AG10803 (cell line): ENCODE measurements at regions not wholly inside any gene's neighbourhood (a gene's known extent, or its start where the extent isn't known, plus 50 kb on each side); places are given as distances from the start of the nearest gene placed in this dataset.

Source experiments
- DNase-seq: peaks from one replicate; pipeline ENCODE4 v3.0.0; 2010; ENCODE audit warnings: low read depth
- H3K4me3 ChIP-seq: 2 replicates; pipeline ENCODE4 v1.5.1; 2011; ENCODE audit warnings: mild to moderate bottlenecking, low read length, control low read depth
- TF ChIP-seq, protein P1 (sequence below): conservative IDR thresholded peaks from 2 replicates; pipeline ENCODE4 v1.5.1; 2011; ENCODE audit warnings: mild to moderate bottlenecking, low read length, control low read depth, inconsistent platforms

DNA sequence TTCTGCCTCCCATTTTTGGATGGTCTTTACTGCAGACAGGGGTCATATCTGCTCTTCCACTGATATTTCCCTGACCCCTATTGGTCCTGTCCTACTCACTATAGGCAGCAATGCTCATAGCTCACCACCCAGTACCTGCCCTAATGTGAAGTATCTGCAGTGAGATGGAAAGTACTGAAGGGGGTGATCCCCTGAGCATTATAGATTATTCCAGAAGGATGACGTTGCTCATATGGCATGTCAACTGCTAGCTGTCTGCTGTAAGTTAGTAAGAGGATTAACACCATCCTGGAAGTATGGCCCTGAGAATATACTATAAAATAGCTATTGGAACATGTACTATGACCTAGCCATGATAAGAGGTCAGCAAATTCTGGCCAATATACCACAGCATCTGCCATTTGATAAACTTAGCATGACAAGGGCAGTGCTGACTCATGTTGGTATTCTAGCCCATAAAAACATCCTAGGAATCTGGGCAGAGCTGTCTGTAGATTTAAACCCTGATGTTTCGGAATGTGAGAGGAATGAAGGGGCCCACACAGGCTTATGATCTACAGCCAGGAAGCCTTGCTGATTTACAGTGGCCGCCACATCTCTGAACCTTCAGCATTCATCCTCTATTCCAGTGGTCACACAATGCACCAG lies 451.4 kb downstream of the TNS1 start:
- DNase-seq: peak; percentile 91
- no peak overlapping the region for H3K4me3 ChIP-seq
- TF ChIP-seq, protein P1, sequence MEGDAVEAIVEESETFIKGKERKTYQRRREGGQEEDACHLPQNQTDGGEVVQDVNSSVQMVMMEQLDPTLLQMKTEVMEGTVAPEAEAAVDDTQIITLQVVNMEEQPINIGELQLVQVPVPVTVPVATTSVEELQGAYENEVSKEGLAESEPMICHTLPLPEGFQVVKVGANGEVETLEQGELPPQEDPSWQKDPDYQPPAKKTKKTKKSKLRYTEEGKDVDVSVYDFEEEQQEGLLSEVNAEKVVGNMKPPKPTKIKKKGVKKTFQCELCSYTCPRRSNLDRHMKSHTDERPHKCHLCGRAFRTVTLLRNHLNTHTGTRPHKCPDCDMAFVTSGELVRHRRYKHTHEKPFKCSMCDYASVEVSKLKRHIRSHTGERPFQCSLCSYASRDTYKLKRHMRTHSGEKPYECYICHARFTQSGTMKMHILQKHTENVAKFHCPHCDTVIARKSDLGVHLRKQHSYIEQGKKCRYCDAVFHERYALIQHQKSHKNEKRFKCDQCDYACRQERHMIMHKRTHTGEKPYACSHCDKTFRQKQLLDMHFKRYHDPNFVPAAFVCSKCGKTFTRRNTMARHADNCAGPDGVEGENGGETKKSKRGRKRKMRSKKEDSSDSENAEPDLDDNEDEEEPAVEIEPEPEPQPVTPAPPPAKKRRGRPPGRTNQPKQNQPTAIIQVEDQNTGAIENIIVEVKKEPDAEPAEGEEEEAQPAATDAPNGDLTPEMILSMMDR: 0 out of 2 replicates have a peak, but pooled peaks have one; percentile 5

DNA sequence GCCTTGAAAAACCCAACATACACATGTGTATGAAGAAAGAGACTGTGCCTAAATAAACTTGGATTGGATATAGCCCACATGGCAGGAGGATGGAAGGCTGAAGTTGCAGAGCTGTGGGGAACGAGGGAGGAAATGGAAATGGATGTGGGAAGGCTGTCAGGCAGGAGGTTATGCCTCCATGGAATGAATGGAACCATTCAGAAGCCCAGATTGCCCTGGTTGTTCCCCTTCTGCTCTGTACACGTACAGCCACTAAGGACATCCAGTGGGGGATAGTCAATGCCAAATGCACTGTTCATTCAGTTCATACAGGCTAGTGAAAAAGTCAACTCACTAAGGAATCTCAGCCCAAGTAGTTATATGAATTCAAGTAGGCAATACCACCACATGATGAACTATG lies 463.7 kb downstream of the TNS1 start:
- TF ChIP-seq, protein P1: no peak
- H3K4me3 ChIP-seq: no peak overlapping the region
- DNase-seq: no peak

DNA sequence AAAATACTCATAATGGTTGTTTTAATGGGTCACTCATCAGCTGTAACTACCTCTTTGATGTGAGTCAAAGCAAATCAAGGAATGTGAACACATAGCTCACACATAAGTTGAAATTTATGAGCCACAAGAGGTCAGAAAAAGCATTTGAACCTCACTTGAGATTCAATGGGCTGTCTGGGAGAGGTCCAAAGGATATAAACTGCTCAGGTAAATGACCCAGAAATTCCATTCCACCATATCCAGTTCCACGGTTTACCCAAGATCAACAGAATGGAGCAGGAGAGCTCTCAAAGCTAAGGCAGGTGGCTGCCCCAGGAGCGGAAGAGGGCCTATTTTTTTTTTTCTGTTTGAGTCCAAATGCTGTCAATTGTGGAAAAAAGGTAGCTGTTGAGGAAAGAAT lies 464.1 kb downstream of the TNS1 start:
- TF ChIP-seq, protein P1: no peak
- DNase-seq: no peak
- H3K4me3 ChIP-seq: no peak overlapping the region

DNA sequence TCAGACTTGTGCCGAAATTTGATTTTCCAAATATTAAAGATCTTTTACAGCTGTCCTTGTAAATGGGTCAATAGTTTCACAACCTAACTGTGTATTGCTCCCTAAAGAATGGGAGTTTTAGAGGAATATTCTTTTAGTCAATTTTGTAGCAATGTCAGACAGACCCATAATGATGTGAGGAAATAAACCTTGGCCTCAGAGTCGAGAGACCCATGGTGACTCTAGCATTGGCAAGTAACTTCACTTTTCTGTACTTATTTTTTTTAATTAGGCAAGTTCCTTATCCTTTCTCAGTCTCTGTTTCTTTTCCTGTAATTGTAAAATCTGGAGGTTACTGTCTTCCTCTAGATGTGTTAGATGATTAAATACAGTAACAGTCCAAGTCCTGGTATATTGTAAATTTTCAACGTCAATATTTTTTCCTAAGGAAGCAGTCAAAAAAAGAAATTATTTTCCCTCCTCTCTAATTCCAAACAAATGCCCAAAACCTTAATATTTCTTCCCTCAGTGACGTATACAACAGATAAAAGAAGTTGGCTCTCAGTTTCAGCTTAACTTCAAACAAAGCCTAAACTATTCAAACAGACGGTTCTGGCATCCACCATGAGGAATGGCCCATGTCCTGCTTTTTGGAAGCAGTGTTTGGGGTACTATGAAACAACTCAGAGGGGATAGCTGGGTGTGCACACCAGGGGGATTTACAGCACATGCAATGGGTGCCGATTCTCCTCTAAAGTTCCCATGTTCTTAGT lies 466.7 kb downstream of the TNS1 start:
- TF ChIP-seq, protein P1: no peak
- DNase-seq: no peak
- no peak overlapping the region for H3K4me3 ChIP-seq

DNA sequence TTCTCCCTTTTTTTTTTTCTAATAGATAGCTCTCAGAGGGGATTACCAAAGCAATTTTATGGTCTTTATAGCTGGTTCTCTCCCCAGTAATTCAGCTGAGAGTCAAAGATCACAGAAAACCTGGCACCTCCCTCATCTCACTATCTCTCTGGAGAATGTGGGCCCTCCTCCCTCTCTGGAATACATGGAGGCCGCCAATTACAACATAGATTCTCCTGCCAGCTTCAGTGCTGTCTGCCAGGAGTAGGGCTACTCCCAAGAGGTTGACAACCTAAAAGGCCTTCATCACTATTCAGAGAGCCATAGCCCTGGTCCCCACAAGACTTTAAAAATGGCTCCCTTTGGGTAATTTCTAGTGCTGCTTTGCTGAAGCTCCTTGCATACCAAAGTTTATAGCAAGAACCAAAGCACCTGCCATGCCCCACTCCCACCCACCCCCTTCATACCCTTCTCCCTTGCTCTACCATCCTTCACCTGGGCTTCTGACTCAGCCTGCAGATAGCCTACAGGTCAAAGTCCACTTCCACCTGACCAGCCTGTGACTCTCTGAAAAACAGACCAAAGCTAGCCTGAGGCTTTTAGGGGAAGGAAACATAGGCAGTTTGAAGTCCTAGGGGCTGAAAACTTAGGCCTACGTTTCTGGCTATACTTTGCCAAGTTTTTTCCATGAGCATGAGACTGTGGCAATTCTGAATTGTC lies 472.3 kb downstream of the TNS1 start:
- TF ChIP-seq, protein P1: no peak
- no peak for DNase-seq

DNA sequence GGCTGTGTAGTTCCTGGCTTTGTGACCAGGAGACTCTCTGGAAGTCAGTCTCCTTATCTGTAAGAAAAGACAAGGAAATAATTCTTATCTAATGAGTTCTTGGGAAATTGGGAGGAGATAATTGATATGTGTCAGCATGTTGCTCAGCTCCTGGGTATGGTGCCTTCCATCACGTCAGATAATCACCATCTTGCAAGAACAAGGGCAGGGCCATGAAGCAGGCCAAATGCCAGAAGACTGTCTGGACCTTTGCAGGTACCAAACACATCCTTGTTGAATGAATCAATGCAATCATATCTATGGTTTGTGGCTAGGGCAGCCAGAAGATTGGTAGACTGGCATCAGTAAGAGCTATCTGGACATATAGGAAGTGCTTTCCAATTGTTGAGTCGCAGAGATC lies 473.5 kb downstream of the TNS1 start:
- H3K4me3 ChIP-seq: no peak overlapping the region
- TF ChIP-seq, protein P1: no peak
- no peak for DNase-seq

More for the DNA sequence above, 472.3 kb downstream of the TNS1 start:
- H3K4me3 ChIP-seq: no peak overlapping the region
